ENCODE measurements at regions not wholly inside any gene's neighbourhood (a gene's known extent, or its start where the extent isn't known, plus 50 kb on each side); places are given as distances from the start of the nearest gene placed in this dataset.

GRCh38 chr13:83219832-83220231, 662.4 kb downstream of the SLITRK1 start:
- H3K4me1 ChIP-seq: no peaks in the 10 kb centered on the region
- H3K27ac ChIP-seq: no peak overlapping the region
- DNase-seq: no peak
- H3K36me3 ChIP-seq: no peaks in the 10 kb centered on the region
- no peaks in the 10 kb centered on the region for H3K27me3 ChIP-seq
- H3K4me3 ChIP-seq (replicated peaks in 1 of 3): no peak overlapping the region
- no peaks in the 10 kb centered on the region for H3K9me3 ChIP-seq
- intact Hi-C loops (cut with DNase I): no loop called here
- 85 to 87% methylated on average over 3 of the region's 3 CpGs for WGBS, 2 donors
- TF ChIP-seq POLR2A (IDR thresholded peaks at IDR 0.05) (no peak), CTCF (IDR thresholded peaks at IDR 0.05) (no peak)

DNA sequence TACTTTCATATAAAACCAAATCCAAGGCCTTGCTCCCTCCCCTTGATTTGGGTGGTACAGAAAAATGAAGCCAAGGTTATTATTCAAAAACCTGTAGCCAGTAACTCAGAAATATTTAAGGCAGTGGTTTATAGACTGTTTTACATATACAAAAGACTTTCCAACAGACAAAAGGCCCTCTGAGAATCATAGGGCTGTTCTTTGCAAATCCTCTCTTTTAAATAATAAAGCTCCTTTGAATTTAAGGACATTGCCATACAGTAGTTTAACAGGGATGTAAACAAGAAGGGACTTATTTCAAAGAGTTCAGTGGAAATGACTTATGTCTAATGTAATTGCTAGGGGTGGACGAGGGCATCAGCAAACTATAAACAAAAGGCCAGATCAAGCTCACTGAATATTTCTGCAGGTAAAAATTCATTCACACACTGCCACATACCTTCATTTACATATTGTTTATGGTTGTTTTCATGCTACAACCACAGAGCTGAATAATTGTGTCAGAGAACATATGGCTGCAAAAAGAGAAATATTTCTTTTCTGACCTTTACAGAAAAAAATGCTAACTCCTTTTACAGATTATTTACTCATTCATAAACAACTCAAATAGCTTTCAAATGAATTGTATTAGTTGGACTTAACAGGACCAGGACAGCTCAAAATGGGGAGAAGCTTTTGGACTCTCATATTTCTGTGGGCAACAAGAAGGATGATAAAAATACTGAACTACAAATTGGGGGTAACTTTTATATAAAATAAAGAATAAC, 665.6 kb downstream of the SLITRK1 start:
- no peaks in the 10 kb centered on the region for H3K4me1 ChIP-seq
- H3K27me3 ChIP-seq: no peaks in the 10 kb centered on the region
- no peaks in the 10 kb centered on the region for H3K9me3 ChIP-seq
- no peaks in the 10 kb centered on the region for H3K36me3 ChIP-seq
- TF ChIP-seq CTCF (IDR thresholded peaks at IDR 0.05) (no peak), POLR2A (IDR thresholded peaks at IDR 0.05) (no peak)
- WGBS, 2 donors: 46 to 49% methylated on average over 1 of the region's 1 CpG
- no peak overlapping the region for H3K27ac ChIP-seq
- intact Hi-C loops (cut with DNase I): no loop called here
- no peak overlapping the region for H3K4me3 ChIP-seq (replicated peaks in 1 of 3)
- DNase-seq: no peak

- 85 to 88% methylated on average over 1 of the region's 1 CpG for WGBS, 2 donors
- TF ChIP-seq POLR2A (IDR thresholded peaks at IDR 0.05) (no peak), CTCF (IDR thresholded peaks at IDR 0.05) (no peak)
- no peaks in the 10 kb centered on the region for H3K4me1 ChIP-seq
- H3K9me3 ChIP-seq: no peaks in the 10 kb centered on the region
- no peak for DNase-seq
- no peak overlapping the region for H3K27ac ChIP-seq
- no peak overlapping the region for H3K4me3 ChIP-seq (replicated peaks in 1 of 3)
- intact Hi-C loops (cut with DNase I): no loop called here
- H3K36me3 ChIP-seq: no peaks in the 10 kb centered on the region
- no peaks in the 10 kb centered on the region for H3K27me3 ChIP-seq
Observed at GRCh38 chr13:83215627-83216026, 666.6 kb downstream of the SLITRK1 start.

GRCh38 chr13:83214452-83214851, 667.8 kb downstream of the SLITRK1 start:
- Histone ChIP-seq H3K4me3 (replicated peaks in 1 of 3) (no peak overlapping the region), H3K27ac (no peak overlapping the region), H3K9me3 (no peaks in the 10 kb centered on the region), H3K36me3 (no peaks in the 10 kb centered on the region), H3K27me3 (no peaks in the 10 kb centered on the region), H3K4me1 (no peaks in the 10 kb centered on the region)
- TF ChIP-seq POLR2A (IDR thresholded peaks at IDR 0.05) (no peak), CTCF (IDR thresholded peaks at IDR 0.05) (no peak)
- intact Hi-C loops (cut with DNase I): no loop called here
- DNase-seq: no peak
- 66 to 69% methylated on average over 1 of the region's 1 CpG for WGBS, 2 donors

GRCh38 chr13:83211301-83211700, 671.0 kb downstream of the SLITRK1 start:
- no peak overlapping the region for H3K27ac ChIP-seq
- H3K4me3 ChIP-seq (replicated peaks in 1 of 3): no peak overlapping the region
- DNase-seq: no peak
- H3K36me3 ChIP-seq: no peaks in the 10 kb centered on the region
- H3K27me3 ChIP-seq: no peaks in the 10 kb centered on the region
- no peaks in the 10 kb centered on the region for H3K4me1 ChIP-seq
- TF ChIP-seq CTCF (IDR thresholded peaks at IDR 0.05) (no peak), POLR2A (IDR thresholded peaks at IDR 0.05) (no peak)
- no peaks in the 10 kb centered on the region for H3K9me3 ChIP-seq
- WGBS, 2 donors: 81 to 82% methylated on average over 1 of the region's 1 CpG
- intact Hi-C loops (cut with DNase I): no loop called here
